ENCODE measurements at regions not wholly inside any gene's neighbourhood (a gene's known extent, or its start where the extent isn't known, plus 50 kb on each side); places are given as distances from the start of the nearest gene placed in this dataset.

DNA sequence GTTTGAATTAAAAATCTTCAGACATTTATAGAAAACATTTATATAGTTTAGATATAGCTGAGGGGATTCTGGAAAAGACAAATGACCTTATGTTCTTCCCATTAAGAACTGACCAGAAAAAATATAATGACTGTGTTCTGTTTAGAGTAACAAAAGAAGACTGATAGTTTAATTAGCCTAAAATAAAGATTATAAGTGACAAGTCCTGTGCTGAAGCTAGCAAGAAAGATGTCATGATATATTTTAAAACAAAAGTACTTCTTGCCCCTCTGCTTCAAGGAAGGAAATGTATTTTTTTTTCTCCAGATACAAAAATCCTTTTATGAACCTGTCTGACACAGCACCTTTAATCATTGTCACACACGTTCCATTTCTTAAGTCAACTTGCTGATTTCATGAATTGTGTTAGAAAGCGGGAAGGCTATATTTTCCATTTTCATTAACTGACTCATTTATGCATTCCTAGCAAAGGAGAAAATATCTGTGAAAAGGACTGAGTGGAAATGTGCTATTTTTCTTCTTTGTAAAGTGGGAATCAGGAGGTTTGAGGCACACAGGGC is 690.7 kb upstream of the GOT2 start:
- H3K9ac ChIP-seq (ENCODE audit: low read length), result no peak overlapping the region
- no peak overlapping the region for H3K4me3 ChIP-seq (ENCODE audit: low read length)
- TF ChIP-seq EZH2phosphoT487 (IDR thresholded peaks at IDR 0.05; ENCODE audit: borderline replicate concordance, low read length) (no peak), CTCF (conservative IDR thresholded peaks at IDR 0.05; ENCODE audit: low read depth, low read length) (no peak), EZH2 (IDR thresholded peaks at IDR 0.05; ENCODE audit: low read length, unreplicated experiment) (no peak)
- H2AFZ ChIP-seq (ENCODE audit: low read length), result no peak overlapping the region
- no peaks in the 10 kb centered on the region for H3K9me3 ChIP-seq (ENCODE audit: low read length)
- H3K27ac ChIP-seq (ENCODE audit: low read length), result no peak overlapping the region
- no peaks in the 10 kb centered on the region for H3K9me2 ChIP-seq (replicated peaks; ENCODE audit: low read length)
- DNase-seq (no peak), ATAC-seq (no peak)
- ChIA-PET CTCF (no interaction called here), POLR2A (ENCODE audit: unreplicated experiment) (no interaction called here)
- no peak overlapping the region for H3K4me2 ChIP-seq (ENCODE audit: low read length)
- no peaks in the 10 kb centered on the region for H3K4me1 ChIP-seq (ENCODE audit: insufficient read depth, low read length)
- no peaks in the 10 kb centered on the region for H4K20me1 ChIP-seq (ENCODE audit: low read length)
- no peaks in the 10 kb centered on the region for H3K79me2 ChIP-seq (ENCODE audit: low read length)
- no peaks in the 10 kb centered on the region for H3K36me3 ChIP-seq (ENCODE audit: low read depth, low read length)
- H3F3A ChIP-seq (ENCODE audit: low read length, unreplicated experiment), result no peaks in the 10 kb centered on the region
- no TSS peak for BruUV-seq (replicated peaks)
- intact Hi-C loops (cut with micrococcal nuclease), result no loop called here
- H3K27me3 ChIP-seq (ENCODE audit: low read length), result no peaks in the 10 kb centered on the region

DNA sequence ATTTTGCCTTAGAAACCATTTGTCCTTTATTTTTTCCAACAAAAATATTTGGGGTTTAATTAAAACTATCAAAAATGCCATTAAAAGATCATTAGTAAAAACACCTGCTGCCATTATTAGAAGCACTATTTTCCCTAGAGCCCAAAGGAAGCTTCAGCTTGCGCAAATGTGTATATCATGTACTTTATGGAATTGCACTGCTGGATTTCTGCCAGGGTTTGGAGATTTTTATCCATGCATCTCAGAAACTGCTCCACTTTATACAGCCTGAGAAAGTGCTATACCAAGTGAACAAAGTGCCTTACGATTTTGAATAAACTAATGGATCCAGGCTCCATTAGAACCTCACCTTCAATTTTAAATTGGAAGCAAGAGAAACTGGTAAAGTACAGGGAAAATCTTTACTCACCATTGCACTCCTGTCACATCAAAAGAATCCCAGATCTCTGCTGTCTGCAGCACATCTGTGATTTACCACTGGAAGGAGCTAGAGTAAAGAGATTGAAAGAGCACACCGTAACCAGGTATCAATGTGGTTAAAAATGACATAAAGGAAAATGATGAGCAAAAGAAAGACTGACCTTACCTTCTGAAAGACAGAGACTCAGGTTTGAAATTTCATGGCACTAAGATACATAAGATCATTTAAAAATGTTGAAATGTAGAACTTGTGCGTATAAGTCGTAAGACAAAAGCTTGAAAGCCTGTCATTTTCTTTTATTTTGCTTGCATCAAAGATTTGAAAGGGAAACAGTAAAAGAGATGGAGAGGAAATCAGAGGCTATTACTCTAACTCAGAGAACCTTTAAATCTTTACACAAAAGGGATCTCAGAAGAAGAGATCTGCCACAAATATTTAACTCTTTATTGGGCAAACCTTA is 678.1 kb upstream of the GOT2 start:
- Histone ChIP-seq H3K9me3 (ENCODE audit: low read length) (no peaks in the 10 kb centered on the region), H3K9ac (ENCODE audit: low read length) (no peak overlapping the region), H3K9me2 (replicated peaks; ENCODE audit: low read length) (no peaks in the 10 kb centered on the region), H3K4me2 (ENCODE audit: low read length) (no peak overlapping the region), H3K4me1 (ENCODE audit: insufficient read depth, low read length) (no peaks in the 10 kb centered on the region), H3K4me3 (ENCODE audit: low read length) (no peak overlapping the region), H2AFZ (ENCODE audit: low read length) (no peak overlapping the region), H3K79me2 (ENCODE audit: low read length) (no peaks in the 10 kb centered on the region), H3K27ac (ENCODE audit: low read length) (no peak overlapping the region), H3K27me3 (ENCODE audit: low read length) (no peaks in the 10 kb centered on the region), H4K20me1 (ENCODE audit: low read length) (no peaks in the 10 kb centered on the region), H3K36me3 (ENCODE audit: low read depth, low read length) (no peaks in the 10 kb centered on the region), H3F3A (ENCODE audit: low read length, unreplicated experiment) (no peaks in the 10 kb centered on the region)
- DNase-seq, result peak; percentile 54
- ChIA-PET CTCF (no interaction called here), POLR2A (ENCODE audit: unreplicated experiment) (no interaction called here)
- BruUV-seq (replicated peaks), result no TSS peak
- ATAC-seq, result no peak
- TF ChIP-seq EZH2 (IDR thresholded peaks at IDR 0.05; ENCODE audit: low read length, unreplicated experiment) (no peak), CTCF (conservative IDR thresholded peaks at IDR 0.05; ENCODE audit: low read depth, low read length) (peak; percentile 65), EZH2phosphoT487 (IDR thresholded peaks at IDR 0.05; ENCODE audit: borderline replicate concordance, low read length) (no peak)
- intact Hi-C loops (cut with micrococcal nuclease), result no loop called here

DNA sequence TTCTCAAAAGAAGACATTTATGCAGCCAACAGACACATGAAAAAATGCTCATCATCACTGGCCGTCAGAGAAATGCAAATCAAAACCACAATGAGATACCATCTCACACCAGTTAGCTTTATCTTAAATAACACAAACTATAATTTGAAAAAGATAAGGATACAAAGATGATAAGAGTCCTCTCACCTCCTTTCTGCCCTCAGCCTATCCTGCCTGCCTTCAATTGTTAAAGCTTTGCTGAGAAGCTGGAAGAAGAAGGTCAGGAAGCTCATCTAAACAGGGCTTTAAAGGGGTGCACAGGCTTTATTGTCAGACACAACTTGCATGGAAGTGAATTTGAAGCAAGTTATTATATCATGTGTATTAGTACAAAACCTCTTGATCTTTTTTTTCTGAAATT is 676.3 kb upstream of the GOT2 start:
- Histone ChIP-seq H3F3A (ENCODE audit: low read length, unreplicated experiment) (no peaks in the 10 kb centered on the region), H3K79me2 (ENCODE audit: low read length) (no peaks in the 10 kb centered on the region), H3K4me3 (ENCODE audit: low read length) (no peak overlapping the region), H2AFZ (ENCODE audit: low read length) (no peak overlapping the region), H3K27me3 (ENCODE audit: low read length) (no peaks in the 10 kb centered on the region), H3K9me2 (replicated peaks; ENCODE audit: low read length) (no peaks in the 10 kb centered on the region), H3K9me3 (ENCODE audit: low read length) (no peaks in the 10 kb centered on the region), H3K36me3 (ENCODE audit: low read depth, low read length) (no peaks in the 10 kb centered on the region), H4K20me1 (ENCODE audit: low read length) (no peaks in the 10 kb centered on the region), H3K27ac (ENCODE audit: low read length) (no peak overlapping the region), H3K4me1 (ENCODE audit: insufficient read depth, low read length) (no peaks in the 10 kb centered on the region), H3K4me2 (ENCODE audit: low read length) (no peak overlapping the region), H3K9ac (ENCODE audit: low read length) (no peak overlapping the region)
- POLR2A ChIA-PET (ENCODE audit: unreplicated experiment), result no interaction called here
- CTCF ChIA-PET, result no interaction called here
- ATAC-seq, result no peak
- DNase-seq, result no peak
- intact Hi-C loops (cut with micrococcal nuclease), result no loop called here
- no TSS peak for BruUV-seq (replicated peaks)
- TF ChIP-seq EZH2 (IDR thresholded peaks at IDR 0.05; ENCODE audit: low read length, unreplicated experiment) (no peak), CTCF (conservative IDR thresholded peaks at IDR 0.05; ENCODE audit: low read depth, low read length) (no peak), EZH2phosphoT487 (IDR thresholded peaks at IDR 0.05; ENCODE audit: borderline replicate concordance, low read length) (no peak)

Data from PC-3 (cell line).